NOMO-1 treated with dmso at 0.1 percent for 144 hours (cell line): ENCODE measurements at regions not wholly inside any gene's neighbourhood (a gene's known extent, or its start where the extent isn't known, plus 50 kb on each side); places are given as distances from the start of the nearest gene placed in this dataset.
"Not testable (repeated sequence)": the region's sequence is repeated elsewhere in the genome, so short reads cannot be mapped to it uniquely, and the experiment has no call there.

Experiments
- DNase-seq: peaks from one replicate; lab custom pipeline; 2025; ENCODE audit not compliant: unreplicated experiment; lab: John Stamatoyannopoulos, UW

- DNase-seq: not testable (repeated sequence)
Observed at GRCh38 chr7:159335181-159335926, 190.7 kb upstream of the VIPR2 start.

GRCh38 chr7:159332854-159333479 lies 188.3 kb upstream of the VIPR2 start:
- not testable (repeated sequence) for DNase-seq

- DNase-seq: no peak
Observed at GRCh38 chr7:159331462-159331861, 186.8 kb upstream of the VIPR2 start.

GRCh38 chr7:159329818-159330378 lies 185.2 kb upstream of the VIPR2 start:
- no peak for DNase-seq

- DNase-seq: no peak
Observed at GRCh38 chr7:159328096-159328495, 183.4 kb upstream of the VIPR2 start.

- DNase-seq: no peak
Observed at GRCh38 chr7:159323359-159323758, 178.7 kb upstream of the VIPR2 start.

- DNase-seq: no peak
Observed at GRCh38 chr7:159321278-159321677, 176.6 kb upstream of the VIPR2 start.

- DNase-seq: no peak
Observed at GRCh38 chr7:159318682-159319351, 174.2 kb upstream of the VIPR2 start.

GRCh38 chr7:159317294-159317693 lies 172.6 kb upstream of the VIPR2 start:
- no peak for DNase-seq

- no peak for DNase-seq
Observed at GRCh38 chr7:159311172-159311494, 166.5 kb upstream of the VIPR2 start.

- DNase-seq: no peak
Observed at GRCh38 chr7:159310457-159311171, 165.9 kb upstream of the VIPR2 start.

GRCh38 chr7:159309214-159309613 lies 164.5 kb upstream of the VIPR2 start:
- DNase-seq: not testable (repeated sequence)

- no peak for DNase-seq
Observed at GRCh38 chr7:159306012-159306411, 161.3 kb upstream of the VIPR2 start.

GRCh38 chr7:159305185-159305584 lies 160.5 kb upstream of the VIPR2 start:
- DNase-seq: not testable (repeated sequence)

GRCh38 chr7:159303510-159303909 lies 158.8 kb upstream of the VIPR2 start:
- not testable (repeated sequence) for DNase-seq

- no peak for DNase-seq
Observed at GRCh38 chr7:159296093-159296681, 151.5 kb upstream of the VIPR2 start.

- not testable (repeated sequence) for DNase-seq
Observed at GRCh38 chr7:159286487-159286886, 141.8 kb upstream of the VIPR2 start.

GRCh38 chr7:159281573-159281972 lies 136.9 kb upstream of the VIPR2 start:
- DNase-seq: no peak

- DNase-seq: no peak
Observed at GRCh38 chr7:159280008-159280407, 135.3 kb upstream of the VIPR2 start.

GRCh38 chr7:159272739-159273138 lies 128.1 kb upstream of the VIPR2 start:
- DNase-seq: no peak

GRCh38 chr7:159271781-159272180 lies 127.1 kb upstream of the VIPR2 start:
- no peak for DNase-seq
